Activated T-cell treated with anti-CD3 and anti-CD28 coated beads for 24 hours (primary cell): ENCODE measurements at regions not wholly inside any gene's neighbourhood (a gene's known extent, or its start where the extent isn't known, plus 50 kb on each side); places are given as distances from the start of the nearest gene placed in this dataset.

ENCODE experiments used
- DNase-seq: peaks from one replicate; pipeline ENCODE4 v3.0.0-alpha.2; 2020; ENCODE audit warnings: low read depth

- DNase-seq, result no peak
Observed at GRCh38 chr3:170752571-170753155, 117.3 kb downstream of the RPL22L1 start.

- DNase-seq, result no peak
Observed at GRCh38 chr3:170751899-170752293, 118.1 kb downstream of the RPL22L1 start.

- DNase-seq, result no peak
Observed at GRCh38 chr3:170751083-170751898, 118.7 kb downstream of the RPL22L1 start.

GRCh38 chr3:170750478-170750830, 119.5 kb downstream of the RPL22L1 start:
- no peak for DNase-seq

GRCh38 chr3:170749765-170750477, 120.1 kb downstream of the RPL22L1 start:
- no peak for DNase-seq

- DNase-seq, result no peak
Observed at GRCh38 chr3:170749185-170749584, 120.8 kb downstream of the RPL22L1 start.

GRCh38 chr3:170746175-170746942, 123.6 kb downstream of the RPL22L1 start:
- DNase-seq, result no peak

- DNase-seq, result no peak
Observed at GRCh38 chr3:170745211-170745718, 124.7 kb downstream of the RPL22L1 start.

GRCh38 chr3:170741756-170742529, 128.1 kb downstream of the RPL22L1 start:
- no peak for DNase-seq

GRCh38 chr3:170740726-170741591, 129.0 kb downstream of the RPL22L1 start:
- DNase-seq, result no peak

GRCh38 chr3:170740285-170740684, 129.7 kb downstream of the RPL22L1 start:
- DNase-seq, result no peak

GRCh38 chr3:170739410-170739809, 130.6 kb downstream of the RPL22L1 start:
- DNase-seq, result no peak

- no peak for DNase-seq
Observed at GRCh38 chr3:170738766-170739165, 131.2 kb downstream of the RPL22L1 start.

GRCh38 chr3:170737498-170738162, 132.4 kb downstream of the RPL22L1 start:
- DNase-seq, result no peak

- no peak for DNase-seq
Observed at GRCh38 chr3:170735821-170736220, 134.2 kb downstream of the RPL22L1 start.

- no peak for DNase-seq
Observed at GRCh38 chr3:170734735-170735065, 135.3 kb downstream of the RPL22L1 start.

- DNase-seq, result no peak
Observed at GRCh38 chr3:170734043-170734734, 135.8 kb downstream of the RPL22L1 start.

- DNase-seq, result no peak
Observed at GRCh38 chr3:170732660-170733245, 137.2 kb downstream of the RPL22L1 start.

GRCh38 chr3:170731281-170731680, 138.7 kb downstream of the RPL22L1 start:
- DNase-seq, result no peak
